WTC11 (cell line): ENCODE measurements at regions not wholly inside any gene's neighbourhood (a gene's known extent, or its start where the extent isn't known, plus 50 kb on each side); places are given as distances from the start of the nearest gene placed in this dataset.

Source experiments
- ATAC-seq: fragments of 200-7000 bp; cut with Tn5 transposase; 2 replicates; pipeline ENCODE4 v1.10.0; 2021; ENCODE audit warnings: mild to moderate bottlenecking, moderate library complexity
- CTCF ChIA-PET: fragments of 300-600 bp; sonication (Branson Sonifier 250); formaldehyde crosslinking; loops from one replicate; lab custom pipeline; 2021; ENCODE audit warnings: antibody characterized with exemption; lab: Charles Lee
- POLR2A ChIA-PET: fragments of 350-600 bp; sonication (Branson Sonifier 250); formaldehyde crosslinking; loops from one replicate; lab custom pipeline; 2021; ENCODE audit warnings: antibody characterized with exemption; lab: Charles Lee
- DNase-seq: peaks from one replicate; pipeline ENCODE4 v3.0.0; 2021; ENCODE audit warnings: low spot score
- H3K27ac Mint-ChIP-seq: 2 replicates; pipeline ENCODE4 v1.8.0; 2021; ENCODE audit warnings: mixed read lengths
- H3K27me3 Mint-ChIP-seq: 2 replicates; pipeline ENCODE4 v1.8.0; 2021; ENCODE audit warnings: low read depth, mild to moderate bottlenecking, moderate library complexity, mixed read lengths
- H3K36me3 Mint-ChIP-seq: 2 replicates; pipeline ENCODE4 v1.8.0; 2021; ENCODE audit warnings: mixed read lengths
- H3K4me1 Mint-ChIP-seq: 2 replicates; pipeline ENCODE4 v1.8.0; 2022; ENCODE audit warnings: mixed read lengths
- H3K4me3 Mint-ChIP-seq: 2 replicates; pipeline ENCODE4 v1.8.0; 2021; ENCODE audit warnings: mild to moderate bottlenecking, moderate library complexity, mixed read lengths
- H3K9me3 Mint-ChIP-seq: 2 replicates; pipeline ENCODE4 v1.8.0; 2021; ENCODE audit warnings: mixed read lengths
- ATF2 ChIP-seq: sonication (generic); formaldehyde crosslinking; IDR thresholded peaks from 2 replicates; pipeline ENCODE4 v1.8.1; 2022; ENCODE audit warnings: low read depth, missing genetic modification reagents, borderline replicate concordance
- ATF3 ChIP-seq: sonication (generic); formaldehyde crosslinking; conservative IDR thresholded peaks from 2 replicates; pipeline ENCODE4 v1.8.1; 2022; ENCODE audit warnings: mild to moderate bottlenecking, missing genetic modification reagents
- CREB1 ChIP-seq: sonication (generic); formaldehyde crosslinking; IDR thresholded peaks from 2 replicates; pipeline ENCODE4 v1.8.0; 2023; ENCODE audit warnings: mild to moderate bottlenecking, missing genetic modification reagents
- CREM ChIP-seq: sonication (generic); formaldehyde crosslinking; IDR thresholded peaks from 2 replicates; pipeline ENCODE4 v1.8.1; 2022; ENCODE audit warnings: mild to moderate bottlenecking, missing genetic modification reagents, moderate library complexity
- E2F4 ChIP-seq: sonication (generic); formaldehyde crosslinking; IDR thresholded peaks from 2 replicates; pipeline ENCODE4 v1.8.1; 2022; ENCODE audit warnings: low read depth, mild to moderate bottlenecking, moderate library complexity, missing genetic modification reagents, borderline replicate concordance
- EMX1 ChIP-seq: fragments of 250-450 bp; sonication (Bioruptor Pico); IDR thresholded peaks from 2 replicates; pipeline ENCODE4 v1.8.0; 2021; ENCODE audit warnings: mild to moderate bottlenecking
- ESRRA ChIP-seq: sonication (generic); formaldehyde crosslinking; IDR thresholded peaks from 2 replicates; pipeline ENCODE4 v1.8.1; 2022; ENCODE audit warnings: mild to moderate bottlenecking, missing genetic modification reagents, borderline replicate concordance
- GTF2I ChIP-seq: fragments of 250-450 bp; sonication (Bioruptor Pico); conservative IDR thresholded peaks from 2 replicates; pipeline ENCODE4 v1.4.0; 2021; ENCODE audit warnings: mild to moderate bottlenecking
- IRF2 ChIP-seq: sonication (generic); formaldehyde crosslinking; IDR thresholded peaks from 2 replicates; pipeline ENCODE4 v1.8.0; 2022; ENCODE audit warnings: low read depth, missing genetic modification reagents, borderline replicate concordance
- JAZF1 ChIP-seq: fragments of 250-450 bp; sonication (Bioruptor Pico); IDR thresholded peaks from 2 replicates; pipeline ENCODE4 v1.9.0; 2021; ENCODE audit warnings: moderate library complexity, mild to moderate bottlenecking, inconsistent platforms
- NFATC4 ChIP-seq: fragments of 250-450 bp; sonication (Bioruptor Pico); IDR thresholded peaks from 2 replicates; pipeline ENCODE4 v1.9.0; 2021; ENCODE audit warnings: mild to moderate bottlenecking
- NFYB ChIP-seq: sonication (generic); formaldehyde crosslinking; conservative IDR thresholded peaks from 2 replicates; pipeline ENCODE4 v1.8.0; 2022; ENCODE audit warnings: low read depth, missing genetic modification reagents
- NR1H2 ChIP-seq: sonication (generic); formaldehyde crosslinking; IDR thresholded peaks from 2 replicates; pipeline ENCODE4 v1.9.0; 2021; ENCODE audit warnings: mild to moderate bottlenecking, moderate library complexity, missing genetic modification reagents
- NR3C1 ChIP-seq: sonication (generic); formaldehyde crosslinking; conservative IDR thresholded peaks from 2 replicates; pipeline ENCODE4 v1.8.1; 2023; ENCODE audit warnings: low read depth, mild to moderate bottlenecking, missing genetic modification reagents
- OVOL2 ChIP-seq: fragments of 250-450 bp; sonication (Bioruptor Pico); IDR thresholded peaks from 2 replicates; pipeline ENCODE4 v1.9.0; 2021; ENCODE audit warnings: mild to moderate bottlenecking, borderline replicate concordance
- PREB ChIP-seq: sonication (generic); formaldehyde crosslinking; IDR thresholded peaks from 2 replicates; pipeline ENCODE4 v1.8.1; 2022; ENCODE audit warnings: mild to moderate bottlenecking, missing genetic modification reagents, moderate library complexity, borderline replicate concordance
- RORB ChIP-seq: fragments of 250-450 bp; sonication (Bioruptor Pico); IDR thresholded peaks from 2 replicates; pipeline ENCODE4 v1.9.0; 2021; ENCODE audit warnings: mild to moderate bottlenecking
- TEAD4 ChIP-seq: sonication (generic); formaldehyde crosslinking; IDR thresholded peaks from 2 replicates; pipeline ENCODE4 v1.8.0; 2022; ENCODE audit warnings: mild to moderate bottlenecking, missing genetic modification reagents
- TP53 ChIP-seq: sonication (generic); formaldehyde crosslinking; IDR thresholded peaks from 2 replicates; pipeline ENCODE4 v1.8.1; 2023; ENCODE audit warnings: mild to moderate bottlenecking, missing genetic modification reagents
- USF1 ChIP-seq: sonication (generic); formaldehyde crosslinking; IDR thresholded peaks from 2 replicates; pipeline ENCODE4 v1.8.0; 2022; ENCODE audit warnings: mild to moderate bottlenecking, missing genetic modification reagents
- ZMAT4 ChIP-seq: fragments of 250-450 bp; sonication (Bioruptor Pico); IDR thresholded peaks from 2 replicates; pipeline ENCODE4 v1.9.0; 2021; ENCODE audit warnings: mild to moderate bottlenecking
- ZNF232 ChIP-seq: sonication (generic); formaldehyde crosslinking; IDR thresholded peaks from 2 replicates; pipeline ENCODE4 v1.8.0; 2022; ENCODE audit warnings: mild to moderate bottlenecking, missing genetic modification reagents
- ZNF317 ChIP-seq: sonication (generic); formaldehyde crosslinking; IDR thresholded peaks from 2 replicates; pipeline ENCODE4 v1.8.1; 2023; ENCODE audit warnings: low read depth, mild to moderate bottlenecking, moderate library complexity, missing genetic modification reagents, borderline replicate concordance
- ZNF416 ChIP-seq: fragments of 250-450 bp; sonication (Bioruptor Pico); IDR thresholded peaks from 2 replicates; pipeline ENCODE4 v1.9.0; 2021; ENCODE audit warnings: mild to moderate bottlenecking, inconsistent platforms
- ZNF425 ChIP-seq: fragments of 250-450 bp; sonication (Bioruptor Pico); conservative IDR thresholded peaks from 2 replicates; pipeline ENCODE4 v1.9.0; 2021; ENCODE audit warnings: mild to moderate bottlenecking
- ZNF532 ChIP-seq: fragments of 250-450 bp; sonication (Bioruptor Pico); IDR thresholded peaks from 2 replicates; pipeline ENCODE4 v1.9.0; 2021; ENCODE audit warnings: mild to moderate bottlenecking, borderline replicate concordance

- no peaks in the 10 kb centered on the region for H3K36me3 Mint-ChIP-seq
- H3K4me1 Mint-ChIP-seq = peaks cover 2% of the 10 kb centered on the region; the same call in 1 of the 2 replicates
- H3K4me3 Mint-ChIP-seq = no peak overlapping the region
- no peaks in the 10 kb centered on the region for H3K27me3 Mint-ChIP-seq
- no peak for DNase-seq
- CTCF ChIA-PET = interaction anchor here (0.7 kb wide), 1 partner anchor 21 kb away, joined by 3 read pairs; no protein-coding TSS in a partner anchor
- no peak for TF ChIP-seq RORB (CRISPR knock-in tag)
- TF ChIP-seq ATF2 (CRISPR knock-in tag) = no peak
- TF ChIP-seq ESRRA = no peak
- no peak for TF ChIP-seq NR1H2 (CRISPR knock-in tag)
- TF ChIP-seq ZMAT4 = no peak
- TF ChIP-seq EMX1 (CRISPR knock-in tag) = no peak
- no peak for TF ChIP-seq TP53
- TF ChIP-seq IRF2 (CRISPR knock-in tag) = no peak
- TF ChIP-seq PREB (CRISPR knock-in tag) = no peak
- TF ChIP-seq JAZF1 (CRISPR knock-in tag) = no peak
- TF ChIP-seq NFATC4 (CRISPR knock-in tag) = no peak
- TF ChIP-seq CREM (CRISPR knock-in tag) = no peak
- TF ChIP-seq ZNF425 (CRISPR knock-in tag) = no peak
- no peak for TF ChIP-seq TEAD4
- TF ChIP-seq, all 79 proteins: peak for 0
- no peak overlapping the region for H3K27ac Mint-ChIP-seq
- H3K9me3 Mint-ChIP-seq = no peaks in the 10 kb centered on the region
- POLR2A ChIA-PET = no interaction called here
- ATAC-seq = no peak
Measured at GRCh38 chr2:18170642-18171041, 292.2 kb downstream of the KCNS3 start.

- Mint-ChIP-seq H3K4me3 (no peak overlapping the region), H3K27ac (no peak overlapping the region), H3K4me1 (peaks cover 2% of the 10 kb centered on the region; the same call in 1 of the 2 replicates), H3K36me3 (no peaks in the 10 kb centered on the region), H3K9me3 (no peaks in the 10 kb centered on the region), H3K27me3 (no peaks in the 10 kb centered on the region)
- TF ChIP-seq ZNF416 (CRISPR knock-in tag) (no peak), OVOL2 (no peak), GTF2I (CRISPR knock-in tag) (no peak), CREB1 (CRISPR knock-in tag) (no peak), ATF3 (CRISPR knock-in tag) (no peak), ZNF317 (CRISPR knock-in tag) (no peak), E2F4 (CRISPR knock-in tag) (no peak), ZNF532 (CRISPR knock-in tag) (no peak), ZNF232 (CRISPR knock-in tag) (no peak), NR3C1 (CRISPR knock-in tag) (no peak), NFYB (CRISPR knock-in tag) (no peak), USF1 (no peak)
- POLR2A ChIA-PET = no interaction called here
- CTCF ChIA-PET = interaction anchor here (0.9 kb wide), 1 partner anchor 9 kb away, joined by 3 read pairs; no protein-coding TSS in a partner anchor
- no peak for DNase-seq
- no peak for ATAC-seq
Measured at GRCh38 chr2:18169893-18170175, 291.4 kb downstream of the KCNS3 start.
